Hepatocyte (in vitro differentiated cells): ENCODE measurements at regions not wholly inside any gene's neighbourhood (a gene's known extent, or its start where the extent isn't known, plus 50 kb on each side); places are given as distances from the start of the nearest gene placed in this dataset.
"Not testable (repeated sequence)": the region's sequence is repeated elsewhere in the genome, so short reads cannot be mapped to it uniquely, and the experiment has no call there.

Experiments
- DNase-seq: peaks from one replicate; pipeline ENCODE4 v3.0.0-alpha.2; 2016; ENCODE audit warnings: low spot score
- H2AFZ ChIP-seq: fragments of 200-600 bp; sonication (generic); 2 replicates; pipeline ENCODE4 v1.6.0; 2016; ENCODE audit warnings: antibody characterized with exemption, mild to moderate bottlenecking
- H3K27ac ChIP-seq: fragments of 200-600 bp; sonication (generic); 2 replicates; pipeline ENCODE4 v1.5.1; 2016; ENCODE audit warnings: mild to moderate bottlenecking
- H3K27me3 ChIP-seq: fragments of 200-600 bp; sonication (generic); 2 replicates; pipeline ENCODE4 v1.6.1; 2016
- H3K36me3 ChIP-seq: fragments of 200-600 bp; sonication (generic); replicated peaks from 2 replicates; pipeline ENCODE4 v1.5.1; 2016; ENCODE audit warnings: low read depth; ENCODE audit not compliant: insufficient read depth
- H3K4me1 ChIP-seq: fragments of 200-600 bp; sonication (generic); 2 replicates; pipeline ENCODE4 v1.5.1; 2016; ENCODE audit warnings: mild to moderate bottlenecking, moderate library complexity; ENCODE audit not compliant: insufficient read depth
- H3K4me2 ChIP-seq: fragments of 200-600 bp; sonication (generic); 2 replicates; pipeline ENCODE4 v1.6.0; 2016
- H3K4me3 ChIP-seq: fragments of 200-600 bp; sonication (generic); 2 replicates; pipeline ENCODE4 v1.5.1; 2016; ENCODE audit warnings: mild to moderate bottlenecking
- H3K79me2 ChIP-seq: fragments of 200-600 bp; sonication (generic); 2 replicates; pipeline ENCODE4 v1.6.0; 2017; ENCODE audit warnings: mild to moderate bottlenecking
- H3K9me2 ChIP-seq: fragments of 200-600 bp; sonication (generic); replicated peaks from 2 replicates; pipeline ENCODE4 v1.6.0; 2017; ENCODE audit warnings: mild to moderate bottlenecking; ENCODE audit not compliant: insufficient read depth
- H3K9me3 ChIP-seq: fragments of 200-600 bp; sonication (generic); 2 replicates; pipeline ENCODE4 v1.5.1; 2016; ENCODE audit warnings: low read depth, mild to moderate bottlenecking
- H4K20me1 ChIP-seq: fragments of 200-600 bp; sonication (generic); 2 replicates; pipeline ENCODE4 v1.6.0; 2016; ENCODE audit warnings: mild to moderate bottlenecking; ENCODE audit not compliant: insufficient read depth, poor library complexity, severe bottlenecking
- EZH2 ChIP-seq: fragments of 200-600 bp; sonication (generic); IDR thresholded peaks from 2 replicates; pipeline ENCODE4 v1.6.1; 2016; ENCODE audit warnings: antibody characterized with exemption, mild to moderate bottlenecking, borderline replicate concordance
- EZH2phosphoT487 ChIP-seq: fragments of 200-600 bp; sonication (generic); IDR thresholded peaks from one replicate; pipeline ENCODE4 v1.6.1; 2018; ENCODE audit warnings: antibody characterized with exemption, mild to moderate bottlenecking, low read depth, moderate library complexity; ENCODE audit not compliant: unreplicated experiment, severe bottlenecking
- WGBS: methylation state at CpG from one replicate; pipeline ENCODE4 v1.1.6; 2016; ENCODE audit warnings: low lambda C conversion rate; ENCODE audit errors: missing lambda C conversion rate; 5-methylcytosine and 5-hydroxymethylcytosine counted together
- TF ChIP-seq, protein P1 (sequence below): fragments of 200-600 bp; sonication (generic); IDR thresholded peaks from 2 replicates; pipeline ENCODE4 v1.5.1; 2016; ENCODE audit warnings: antibody characterized with exemption, mild to moderate bottlenecking; ENCODE audit not compliant: poor library complexity

- Histone ChIP-seq H3K9me2 (no peaks in the 10 kb centered on the region), H3K79me2 (no peaks in the 10 kb centered on the region), H3K36me3 (no peaks in the 10 kb centered on the region), H3K27me3 (no peaks in the 10 kb centered on the region), H3K9me3 (no peaks in the 10 kb centered on the region), H3K27ac (no peak overlapping the region), H3K4me1 (no peaks in the 10 kb centered on the region), H4K20me1 (no peaks in the 10 kb centered on the region), H2AFZ (no peak overlapping the region), H3K4me2 (no peak overlapping the region), H3K4me3 (no peak overlapping the region)
- 85% methylated on average over 29 of the region's 29 CpGs for WGBS
- no peak for TF ChIP-seq EZH2phosphoT487
- TF ChIP-seq EZH2 = no peak
- TF ChIP-seq, protein P1, sequence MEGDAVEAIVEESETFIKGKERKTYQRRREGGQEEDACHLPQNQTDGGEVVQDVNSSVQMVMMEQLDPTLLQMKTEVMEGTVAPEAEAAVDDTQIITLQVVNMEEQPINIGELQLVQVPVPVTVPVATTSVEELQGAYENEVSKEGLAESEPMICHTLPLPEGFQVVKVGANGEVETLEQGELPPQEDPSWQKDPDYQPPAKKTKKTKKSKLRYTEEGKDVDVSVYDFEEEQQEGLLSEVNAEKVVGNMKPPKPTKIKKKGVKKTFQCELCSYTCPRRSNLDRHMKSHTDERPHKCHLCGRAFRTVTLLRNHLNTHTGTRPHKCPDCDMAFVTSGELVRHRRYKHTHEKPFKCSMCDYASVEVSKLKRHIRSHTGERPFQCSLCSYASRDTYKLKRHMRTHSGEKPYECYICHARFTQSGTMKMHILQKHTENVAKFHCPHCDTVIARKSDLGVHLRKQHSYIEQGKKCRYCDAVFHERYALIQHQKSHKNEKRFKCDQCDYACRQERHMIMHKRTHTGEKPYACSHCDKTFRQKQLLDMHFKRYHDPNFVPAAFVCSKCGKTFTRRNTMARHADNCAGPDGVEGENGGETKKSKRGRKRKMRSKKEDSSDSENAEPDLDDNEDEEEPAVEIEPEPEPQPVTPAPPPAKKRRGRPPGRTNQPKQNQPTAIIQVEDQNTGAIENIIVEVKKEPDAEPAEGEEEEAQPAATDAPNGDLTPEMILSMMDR = no peak
- no peak for DNase-seq
Observed at GRCh38 chr20:29763821-29764511, 1493.5 kb upstream of the DEFB115 start.

DNA sequence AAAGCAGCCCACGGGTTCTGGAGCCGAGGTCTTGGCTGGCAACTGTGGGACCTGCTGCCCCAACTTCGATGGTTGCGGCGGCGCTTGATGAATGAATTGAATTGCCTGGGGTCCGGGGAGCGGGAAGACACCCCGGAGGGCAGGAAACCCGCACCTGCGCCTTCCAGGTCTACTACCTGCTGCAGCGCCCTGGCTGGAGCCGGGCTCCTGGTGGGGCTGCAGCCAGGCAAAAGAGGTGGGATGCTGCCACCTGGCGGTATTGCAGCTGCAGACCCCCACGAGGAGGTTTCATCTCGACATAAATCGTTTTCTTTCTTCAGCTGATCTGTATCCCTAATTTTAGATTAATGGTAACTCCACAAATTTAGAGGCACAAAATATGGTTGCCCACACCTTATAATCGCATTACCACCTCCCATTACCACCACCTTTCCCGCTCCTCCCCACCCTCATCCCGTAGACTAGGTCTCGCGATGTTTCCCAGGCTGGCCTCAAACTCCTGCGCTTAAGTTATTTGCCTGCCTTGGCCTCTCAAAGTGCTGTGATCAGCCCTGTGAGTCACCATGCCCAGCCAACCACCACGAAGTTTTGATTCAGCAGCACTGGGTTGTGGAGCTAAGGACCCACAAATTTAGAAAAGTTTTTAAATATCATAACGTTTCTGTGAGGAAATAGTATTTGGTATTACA lies 1492.4 kb upstream of the DEFB115 start:
- H3K27ac ChIP-seq, H3K4me1 ChIP-seq, H4K20me1 ChIP-seq, H2AFZ ChIP-seq, H3K4me3 ChIP-seq, H3K36me3 ChIP-seq, H3K27me3 ChIP-seq, H3K4me2 ChIP-seq, H3K79me2 ChIP-seq, H3K9me3 ChIP-seq, H3K9me2 ChIP-seq, DNase-seq: not testable (repeated sequence)
- 68% methylated on average over 25 of the region's 25 CpGs for WGBS

DNA sequence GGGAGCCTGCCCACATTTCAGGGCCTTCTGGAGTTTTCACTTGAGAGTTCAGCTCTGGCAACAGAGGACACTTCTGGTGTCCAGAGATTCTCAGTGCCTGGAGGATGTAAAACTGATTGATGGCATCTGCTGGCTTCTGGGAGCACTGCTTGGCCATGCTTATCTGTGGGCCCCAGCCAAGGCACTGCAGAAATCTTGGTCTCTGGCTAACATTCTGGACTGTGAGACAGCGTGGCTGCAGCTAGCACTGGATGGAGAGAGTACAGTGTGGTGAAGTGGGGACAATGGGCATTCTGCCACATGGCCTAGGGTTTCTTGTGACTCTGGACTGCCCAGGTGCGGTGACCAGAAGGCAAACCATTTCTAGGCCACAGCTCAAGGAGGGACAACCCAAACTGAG lies 1479.4 kb upstream of the DEFB115 start:
- not testable (repeated sequence) for DNase-seq, H2AFZ ChIP-seq, H3K27me3 ChIP-seq, H3K4me1 ChIP-seq, H3K9me2 ChIP-seq, H3K4me2 ChIP-seq, H3K27ac ChIP-seq, H3K79me2 ChIP-seq, H4K20me1 ChIP-seq, H3K4me3 ChIP-seq, H3K36me3 ChIP-seq, H3K9me3 ChIP-seq
- WGBS = 19% methylated on average over 2 of the region's 2 CpGs

DNA sequence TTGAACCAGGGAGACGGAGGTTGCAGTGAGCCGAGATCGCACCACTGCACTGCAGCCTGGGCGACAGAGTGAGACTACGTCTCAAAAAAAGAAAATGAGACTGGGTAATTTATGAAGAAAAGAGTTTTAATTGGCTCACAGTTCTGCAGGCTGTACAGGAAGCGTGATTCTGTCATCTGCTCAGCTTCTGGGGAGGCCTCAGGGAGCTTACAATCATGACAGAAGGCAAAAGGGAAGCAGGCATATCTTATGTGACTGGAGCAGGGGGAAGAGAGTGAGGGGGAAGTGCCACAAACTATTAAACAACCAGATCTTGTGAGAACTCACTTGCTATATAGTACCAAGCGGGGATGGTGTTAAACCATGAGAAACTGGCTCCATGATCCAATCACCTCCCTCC lies 1476.2 kb upstream of the DEFB115 start:
- H3K36me3 ChIP-seq, H3K27me3 ChIP-seq: not testable (repeated sequence)

GRCh38 chr20:29781891-29782290 lies 1475.6 kb upstream of the DEFB115 start:
- 68% methylated on average over 8 of the region's 8 CpGs for WGBS
- H3K4me1 ChIP-seq, H3K27ac ChIP-seq, H3K4me2 ChIP-seq, H3K36me3 ChIP-seq, H4K20me1 ChIP-seq, H3K79me2 ChIP-seq, H3K27me3 ChIP-seq, H3K9me3 ChIP-seq, DNase-seq, H2AFZ ChIP-seq, H3K9me2 ChIP-seq, H3K4me3 ChIP-seq: not testable (repeated sequence)

More for the DNA sequence above, 1476.2 kb upstream of the DEFB115 start:
- not testable (repeated sequence) for H4K20me1 ChIP-seq, H3K9me3 ChIP-seq, H3K79me2 ChIP-seq, H3K4me3 ChIP-seq, H3K4me1 ChIP-seq, H3K4me2 ChIP-seq, H3K27ac ChIP-seq, H2AFZ ChIP-seq, DNase-seq, H3K9me2 ChIP-seq
- WGBS = 59% methylated on average over 7 of the region's 7 CpGs

DNA sequence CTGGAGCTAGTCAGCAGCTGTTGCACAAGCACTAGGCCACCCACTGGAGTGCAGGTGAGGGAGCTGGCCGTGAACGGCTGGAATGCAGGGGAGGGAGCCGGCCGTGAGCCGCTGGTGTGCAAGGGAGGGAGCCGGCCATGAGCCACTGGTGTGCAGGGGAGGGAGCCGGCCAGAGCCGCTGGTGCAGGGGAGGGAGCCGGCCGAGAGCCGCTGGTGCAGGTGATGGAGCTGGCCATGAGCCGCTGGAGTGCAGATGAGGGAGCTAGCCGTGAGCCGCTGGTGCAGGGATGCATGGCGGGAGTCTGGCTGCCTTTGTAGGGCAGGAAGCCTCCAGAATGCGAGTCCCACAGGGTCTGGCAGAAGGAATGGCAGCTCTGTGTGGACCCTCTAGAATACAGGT lies 1470.0 kb upstream of the DEFB115 start:
- 79% methylated on average over 16 of the region's 16 CpGs for WGBS
- H4K20me1 ChIP-seq = not testable (repeated sequence)

More for the DNA sequence above, 1470.0 kb upstream of the DEFB115 start:
- not testable (repeated sequence) for H3K9me2 ChIP-seq, H3K36me3 ChIP-seq, H2AFZ ChIP-seq, H3K4me1 ChIP-seq, H3K4me3 ChIP-seq, H3K79me2 ChIP-seq, H3K27ac ChIP-seq, H3K4me2 ChIP-seq, H3K27me3 ChIP-seq, DNase-seq, H3K9me3 ChIP-seq
